ENCODE measurements at regions not wholly inside any gene's neighbourhood (a gene's known extent, or its start where the extent isn't known, plus 50 kb on each side); places are given as distances from the start of the nearest gene placed in this dataset.

DNA sequence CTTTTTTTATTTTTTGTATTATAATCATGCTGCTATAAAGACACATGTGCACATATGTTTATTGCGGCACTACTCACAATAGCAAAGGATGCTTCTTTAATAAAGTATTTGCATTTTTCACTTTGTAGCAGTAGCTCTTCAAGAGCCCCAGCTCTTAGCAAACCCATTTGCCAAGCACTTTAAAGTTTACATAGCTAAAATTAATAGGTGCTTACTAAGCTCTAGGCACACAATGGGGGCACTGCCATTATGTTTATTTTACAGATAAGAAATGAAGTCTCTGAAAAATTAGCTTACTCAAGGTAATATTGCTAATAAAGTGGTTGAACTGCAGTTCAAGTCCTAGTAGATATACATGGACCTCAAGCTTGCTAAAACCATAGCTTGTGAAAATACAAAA is 230.3 kb upstream of the ARHGAP24 start:
- Histone ChIP-seq H3K27me3 (ENCODE audit: insufficient read depth, low read length) (no peaks in the 10 kb centered on the region), H2AFZ (ENCODE audit: low read length) (no peak overlapping the region), H3K9me2 (ENCODE audit: low read depth, low read length) (no peaks in the 10 kb centered on the region), H3K27ac (ENCODE audit: low read depth, low read length, poor library complexity, severe bottlenecking) (no peak overlapping the region), H3K4me1 (ENCODE audit: insufficient read depth, low read length, severe bottlenecking) (no peaks in the 10 kb centered on the region), H3K4me2 (ENCODE audit: low read length) (no peak overlapping the region), H3K36me3 (ENCODE audit: insufficient read depth, low read length) (no peaks in the 10 kb centered on the region; the same call in 1 of the 2 replicates), H3K79me2 (ENCODE audit: insufficient read depth, low read length) (no peaks in the 10 kb centered on the region), H3K4me3 (ENCODE audit: low read depth, low read length, poor library complexity, severe bottlenecking) (no peak overlapping the region), H3K9ac (ENCODE audit: low read length) (no peak overlapping the region), H3K9me3 (ENCODE audit: low read length) (peaks cover 10% of the 10 kb centered on the region; the same call in 1 of the 2 replicates), H3F3A (ENCODE audit: insufficient read depth, low read length) (no peaks in the 10 kb centered on the region), H4K20me1 (ENCODE audit: insufficient read depth, low read length) (no peaks in the 10 kb centered on the region)
- TF ChIP-seq, protein P1, sequence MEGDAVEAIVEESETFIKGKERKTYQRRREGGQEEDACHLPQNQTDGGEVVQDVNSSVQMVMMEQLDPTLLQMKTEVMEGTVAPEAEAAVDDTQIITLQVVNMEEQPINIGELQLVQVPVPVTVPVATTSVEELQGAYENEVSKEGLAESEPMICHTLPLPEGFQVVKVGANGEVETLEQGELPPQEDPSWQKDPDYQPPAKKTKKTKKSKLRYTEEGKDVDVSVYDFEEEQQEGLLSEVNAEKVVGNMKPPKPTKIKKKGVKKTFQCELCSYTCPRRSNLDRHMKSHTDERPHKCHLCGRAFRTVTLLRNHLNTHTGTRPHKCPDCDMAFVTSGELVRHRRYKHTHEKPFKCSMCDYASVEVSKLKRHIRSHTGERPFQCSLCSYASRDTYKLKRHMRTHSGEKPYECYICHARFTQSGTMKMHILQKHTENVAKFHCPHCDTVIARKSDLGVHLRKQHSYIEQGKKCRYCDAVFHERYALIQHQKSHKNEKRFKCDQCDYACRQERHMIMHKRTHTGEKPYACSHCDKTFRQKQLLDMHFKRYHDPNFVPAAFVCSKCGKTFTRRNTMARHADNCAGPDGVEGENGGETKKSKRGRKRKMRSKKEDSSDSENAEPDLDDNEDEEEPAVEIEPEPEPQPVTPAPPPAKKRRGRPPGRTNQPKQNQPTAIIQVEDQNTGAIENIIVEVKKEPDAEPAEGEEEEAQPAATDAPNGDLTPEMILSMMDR (IDR thresholded peaks at IDR 0.05; ENCODE audit: low read length): no peak
- no peak for TF ChIP-seq EZH2 (IDR thresholded peaks at IDR 0.05; ENCODE audit: borderline replicate concordance, low read length)

DNA sequence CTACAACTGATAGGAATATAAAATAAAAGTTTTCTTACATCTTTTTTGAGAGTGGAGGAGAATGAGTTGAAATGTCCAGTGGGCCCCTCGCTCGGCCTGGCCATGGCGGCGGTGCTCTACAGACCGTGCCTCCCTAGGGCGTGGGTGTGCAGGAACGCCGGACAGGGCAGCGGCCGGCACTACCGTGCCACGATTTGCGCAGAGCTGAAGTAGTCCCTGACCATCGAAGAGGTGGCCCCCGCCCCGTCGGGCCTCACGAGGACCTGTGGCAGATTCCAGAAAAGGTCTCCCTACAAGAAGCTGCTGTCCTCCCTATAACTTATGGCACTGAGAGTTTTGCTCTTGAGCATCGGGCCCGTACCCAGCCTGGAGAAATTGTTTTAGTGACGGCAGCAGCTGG is 228.9 kb upstream of the ARHGAP24 start:
- TF ChIP-seq, protein P1 (IDR thresholded peaks at IDR 0.05; ENCODE audit: low read length): no peak
- no peak for TF ChIP-seq EZH2 (IDR thresholded peaks at IDR 0.05; ENCODE audit: borderline replicate concordance, low read length)
- H3K9me3 ChIP-seq (ENCODE audit: low read length): peaks cover 10% of the 10 kb centered on the region; the same call in 1 of the 2 replicates

DNA sequence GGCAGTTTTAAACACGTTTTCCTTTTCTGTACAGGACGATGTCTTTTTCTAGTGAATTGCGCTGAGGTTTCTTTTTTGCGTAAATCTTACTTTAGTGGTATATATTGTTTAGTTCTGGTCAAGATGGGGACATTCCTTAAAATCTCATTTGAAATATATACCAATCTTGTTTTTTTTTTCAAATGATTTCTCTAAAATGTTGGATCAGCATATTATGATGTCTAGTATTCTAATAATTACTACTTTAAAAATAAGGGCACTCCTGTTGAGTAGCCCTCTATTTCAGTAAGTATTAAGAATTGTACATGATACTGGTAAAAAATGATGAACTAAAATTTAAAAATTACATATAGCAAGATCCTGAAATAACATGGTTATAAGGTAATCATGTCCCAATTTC is 224.1 kb upstream of the ARHGAP24 start:
- Histone ChIP-seq H3K9me3 (ENCODE audit: low read length) (peaks cover 9% of the 10 kb centered on the region; the same call in 1 of the 2 replicates), H3K4me1 (ENCODE audit: insufficient read depth, low read length, severe bottlenecking) (no peaks in the 10 kb centered on the region), H3K9ac (ENCODE audit: low read length) (no peak overlapping the region), H4K20me1 (ENCODE audit: insufficient read depth, low read length) (no peaks in the 10 kb centered on the region), H3F3A (ENCODE audit: insufficient read depth, low read length) (no peaks in the 10 kb centered on the region), H3K27ac (ENCODE audit: low read depth, low read length, poor library complexity, severe bottlenecking) (no peak overlapping the region), H3K4me3 (ENCODE audit: low read depth, low read length, poor library complexity, severe bottlenecking) (no peak overlapping the region), H2AFZ (ENCODE audit: low read length) (no peak overlapping the region), H3K4me2 (ENCODE audit: low read length) (no peak overlapping the region), H3K9me2 (ENCODE audit: low read depth, low read length) (no peaks in the 10 kb centered on the region), H3K79me2 (ENCODE audit: insufficient read depth, low read length) (no peaks in the 10 kb centered on the region), H3K27me3 (ENCODE audit: insufficient read depth, low read length) (no peaks in the 10 kb centered on the region), H3K36me3 (ENCODE audit: insufficient read depth, low read length) (no peaks in the 10 kb centered on the region)
- TF ChIP-seq, protein P1 (IDR thresholded peaks at IDR 0.05; ENCODE audit: low read length): no peak

More for the DNA sequence above, 228.9 kb upstream of the ARHGAP24 start:
- H3K27me3 ChIP-seq (ENCODE audit: insufficient read depth, low read length): no peaks in the 10 kb centered on the region
- no peak overlapping the region for H3K9ac ChIP-seq (ENCODE audit: low read length)
- no peaks in the 10 kb centered on the region for H3K79me2 ChIP-seq (ENCODE audit: insufficient read depth, low read length)
- H2AFZ ChIP-seq (ENCODE audit: low read length): no peak overlapping the region
- H3F3A ChIP-seq (ENCODE audit: insufficient read depth, low read length): no peaks in the 10 kb centered on the region
- H3K4me1 ChIP-seq (ENCODE audit: insufficient read depth, low read length, severe bottlenecking): no peaks in the 10 kb centered on the region
- no peaks in the 10 kb centered on the region for H4K20me1 ChIP-seq (ENCODE audit: insufficient read depth, low read length)
- H3K4me2 ChIP-seq (ENCODE audit: low read length): no peak overlapping the region
- no peaks in the 10 kb centered on the region for H3K9me2 ChIP-seq (ENCODE audit: low read depth, low read length)
- H3K36me3 ChIP-seq (ENCODE audit: insufficient read depth, low read length): no peaks in the 10 kb centered on the region; the same call in 1 of the 2 replicates
- H3K4me3 ChIP-seq (ENCODE audit: low read depth, low read length, poor library complexity, severe bottlenecking): no peak overlapping the region
- no peak overlapping the region for H3K27ac ChIP-seq (ENCODE audit: low read depth, low read length, poor library complexity, severe bottlenecking)
